GM10248 (cell line): ENCODE measurements at regions not wholly inside any gene's neighbourhood (a gene's known extent, or its start where the extent isn't known, plus 50 kb on each side); places are given as distances from the start of the nearest gene placed in this dataset.

Source experiments
- CTCF ChIA-PET: fragments of 300-600 bp; sonication (Branson Sonifier 250); formaldehyde crosslinking; extraction: SDS; loops from one replicate; lab custom pipeline; 2021; ENCODE audit warnings: antibody characterized with exemption; lab: Yijun Ruan, JAX
- POLR2A ChIA-PET: fragments of 350-650 bp; sonication (Branson Sonifier 250); formaldehyde crosslinking; extraction: SDS; loops from one replicate; lab custom pipeline; 2020; ENCODE audit warnings: antibody characterized with exemption; lab: Yijun Ruan, JAX
- DNase-seq: peaks from one replicate; pipeline ENCODE4 v3.0.0; 2012; ENCODE audit errors: extremely low spot score
- CTCF ChIP-seq: IDR thresholded peaks from 2 replicates; pipeline ENCODE4 v1.5.1; 2012; ENCODE audit warnings: mild to moderate bottlenecking, low read depth; ENCODE audit errors: extremely low read depth, missing control alignments, control extremely low read depth

- DNase-seq = no peak
- ChIA-PET CTCF (interaction anchor here (1.0 to 1.4 kb wide), 5 partner anchors 15 to 1262 kb away, joined by 3 to 4 read pairs (median 3); no protein-coding TSS in a partner anchor), POLR2A (no interaction called here)
- no peak for TF ChIP-seq CTCF
Measured at GRCh38 chr12:91387461-91388134, 205.0 kb upstream of the DCN start.

- CTCF ChIA-PET = interaction anchor here (4.6 kb wide), 1 partner anchor 12 kb away, joined by 46 read pairs; no protein-coding TSS in a partner anchor
- no peak for TF ChIP-seq CTCF
- DNase-seq = no peak
- POLR2A ChIA-PET = no interaction called here
Measured at GRCh38 chr12:91384806-91385205, 202.2 kb upstream of the DCN start.

- ChIA-PET CTCF (interaction anchor here (4.6 kb wide), 1 partner anchor 12 kb away, joined by 46 read pairs; no protein-coding TSS in a partner anchor), POLR2A (no interaction called here)
- DNase-seq = no peak
- no peak for TF ChIP-seq CTCF
Measured at GRCh38 chr12:91384366-91384765, 201.7 kb upstream of the DCN start.

- CTCF ChIA-PET = interaction anchor here (1.0 to 4.6 kb wide), 26 partner anchors 8 to 1270 kb away, joined by 3 to 68 read pairs (median 4); no protein-coding TSS in a partner anchor
- TF ChIP-seq CTCF = no peak
- POLR2A ChIA-PET = no interaction called here
- no peak for DNase-seq
Measured at GRCh38 chr12:91383099-91383498, 200.5 kb upstream of the DCN start.

GRCh38 chr12:91382081-91382543 is 199.5 kb upstream of the DCN start:
- DNase-seq = peak; percentile 32
- POLR2A ChIA-PET = interaction anchor here (0.6 to 1.7 kb wide), 3 partner anchors 692 to 764 kb away, joined by 4 to 6 read pairs (median 5); partner anchors contain the start of gene BTG1
- CTCF ChIA-PET = interaction anchor here (0.6 to 4.6 kb wide), 85 partner anchors 9 to 1995 kb away, joined by 3 to 68 read pairs (median 4); partner anchors contain the start of gene BTG1

More at GRCh38 chr12:91382081-91382543, 199.5 kb upstream of the DCN start:
- peak; percentile 77 for TF ChIP-seq CTCF
